K562 (cell line): ENCODE measurements at regions not wholly inside any gene's neighbourhood (a gene's known extent, or its start where the extent isn't known, plus 50 kb on each side); places are given as distances from the start of the nearest gene placed in this dataset.

ENCODE experiments used
- DLX4 ChIP-seq: fragments of 250-450 bp; sonication (Bioruptor Pico); IDR thresholded peaks from 2 replicates; pipeline ENCODE4 v1.6.1; 2021; ENCODE audit warnings: mild to moderate bottlenecking
- EGR1 ChIP-seq: fragments of 450-650 bp; conservative IDR thresholded peaks from 2 replicates; pipeline ENCODE4 v1.6.1; 2017; ENCODE audit warnings: mild to moderate bottlenecking
- FOXJ3 ChIP-seq: sonication (generic); formaldehyde crosslinking; IDR thresholded peaks from 2 replicates; pipeline ENCODE4 v1.4.0; 2020; ENCODE audit warnings: mild to moderate bottlenecking, missing genetic modification reagents
- HDAC2 ChIP-seq: fragments of 450-650 bp; IDR thresholded peaks from 2 replicates; pipeline ENCODE4 v1.6.1; 2016; ENCODE audit warnings: mild to moderate bottlenecking
- HOXB6 ChIP-seq: fragments of 250-450 bp; sonication (Bioruptor Pico); IDR thresholded peaks from 2 replicates; pipeline ENCODE4 v1.5.1; 2022; ENCODE audit warnings: mild to moderate bottlenecking, borderline replicate concordance
- KLF13 ChIP-seq: fragments of 450-650 bp; IDR thresholded peaks from 2 replicates; pipeline ENCODE4 v1.6.1; 2016; ENCODE audit warnings: missing genetic modification characterization, low read depth, mild to moderate bottlenecking, missing compliant biosample characterization, moderate library complexity, borderline replicate concordance
- MTA1 ChIP-seq: fragments of 450-650 bp; IDR thresholded peaks from 2 replicates; pipeline ENCODE4 v1.6.1; 2017; ENCODE audit warnings: borderline replicate concordance
- NCOR1 ChIP-seq: fragments of 450-650 bp; IDR thresholded peaks from 2 replicates; pipeline ENCODE4 v1.6.1; 2016; ENCODE audit warnings: mild to moderate bottlenecking, moderate library complexity
- NFE2 ChIP-seq: IDR thresholded peaks from 2 replicates; pipeline ENCODE4 v1.6.1; 2014; ENCODE audit warnings: antibody characterized with exemption, low read depth
- NONO ChIP-seq, 2 experiments: fragments of 200-400 bp in 1 of 2; fragments of 450-650 bp in 1 of 2; formaldehyde crosslinking in 1 of 2; IDR thresholded peaks; 2 replicates each; pipeline ENCODE4 v1.6.1; 2017; ENCODE audit warnings: low read depth in 2 of 2, mild to moderate bottlenecking in 2 of 2, moderate library complexity in 2 of 2, low read length in 1 of 2
- NR2C2 ChIP-seq, 2 experiments: fragments of 200-800 bp in 1 of 2; sonication (Bioruptor generic) in 1 of 2; sonication (generic) in 1 of 2; formaldehyde crosslinking in 1 of 2; IDR thresholded peaks; 2 replicates each; pipeline versions ENCODE4 v1.6.1 to v1.8.0; 2016 to 2022; ENCODE audit warnings: mild to moderate bottlenecking in 1 of 2, missing compliant biosample characterization in 1 of 2, missing genetic modification characterization in 1 of 2, missing genetic modification reagents in 1 of 2
- PML ChIP-seq: IDR thresholded peaks from 2 replicates; pipeline ENCODE4 v1.6.1; 2012; ENCODE audit warnings: low read length, inconsistent platforms
- RBM17 ChIP-seq: fragments of 200-400 bp; formaldehyde crosslinking; IDR thresholded peaks from 2 replicates; pipeline ENCODE4 v1.6.1; 2017; ENCODE audit warnings: low read depth, mild to moderate bottlenecking, low read length, borderline replicate concordance
- RCOR1 ChIP-seq, 2 experiments: IDR thresholded peaks; 2 replicates each; pipeline ENCODE4 v1.6.1; 2012; ENCODE audit warnings: low read depth in 2 of 2, low read length in 2 of 2, borderline replicate concordance in 1 of 2, improper control_type of control experiment in 1 of 2
- RUNX1 ChIP-seq: sonication (generic); IDR thresholded peaks from 2 replicates; pipeline ENCODE4 v1.6.1; 2016; ENCODE audit warnings: antibody characterized with exemption, low read depth
- TEAD1 ChIP-seq, 2 experiments: fragments of 450-650 bp in 1 of 2; sonication (generic) in 1 of 2; formaldehyde crosslinking; IDR thresholded peaks; 2 replicates each; pipeline versions ENCODE4 v1.4.0 to v1.8.0; 2020 to 2022; ENCODE audit warnings: mild to moderate bottlenecking in 2 of 2, missing genetic modification reagents in 1 of 2
- TEAD2 ChIP-seq: fragments of 450-650 bp; IDR thresholded peaks from 2 replicates; pipeline ENCODE4 v1.6.1; 2016; ENCODE audit warnings: missing genetic modification characterization, control low read depth, missing compliant biosample characterization
- TEAD4 ChIP-seq, 2 experiments: sonication (generic) in 1 of 2; formaldehyde crosslinking in 1 of 2; IDR thresholded peaks; 2 replicates each; pipeline versions ENCODE4 v1.6.1 to v1.8.0; 2012 to 2022; ENCODE audit warnings: borderline replicate concordance in 1 of 2, inconsistent platforms in 1 of 2, low read length in 1 of 2, mild to moderate bottlenecking in 1 of 2, missing genetic modification reagents in 1 of 2
- YBX1 ChIP-seq: fragments of 450-650 bp; IDR thresholded peaks from 2 replicates; pipeline ENCODE4 v1.7.1; 2016; ENCODE audit warnings: mild to moderate bottlenecking
- ZHX1 ChIP-seq: fragments of 150-350 bp; conservative IDR thresholded peaks from 2 replicates; pipeline ENCODE4 v1.6.1; 2014; ENCODE audit warnings: low read length
- ZNF586 ChIP-seq: fragments of 450-650 bp; formaldehyde crosslinking; conservative IDR thresholded peaks from 2 replicates; pipeline ENCODE4 v1.4.0; 2020; ENCODE audit warnings: mild to moderate bottlenecking, moderate library complexity
- ZNF655 ChIP-seq: fragments of 250-450 bp; sonication (Bioruptor Pico); IDR thresholded peaks from 2 replicates; pipeline ENCODE4 v1.5.0; 2021
- TF ChIP-seq, protein P1 (sequence below): fragments of 200-800 bp; sonication (Bioruptor generic); IDR thresholded peaks from 2 replicates; pipeline ENCODE4 v1.6.1; 2017; ENCODE audit warnings: missing genetic modification characterization, missing compliant biosample characterization

DNA sequence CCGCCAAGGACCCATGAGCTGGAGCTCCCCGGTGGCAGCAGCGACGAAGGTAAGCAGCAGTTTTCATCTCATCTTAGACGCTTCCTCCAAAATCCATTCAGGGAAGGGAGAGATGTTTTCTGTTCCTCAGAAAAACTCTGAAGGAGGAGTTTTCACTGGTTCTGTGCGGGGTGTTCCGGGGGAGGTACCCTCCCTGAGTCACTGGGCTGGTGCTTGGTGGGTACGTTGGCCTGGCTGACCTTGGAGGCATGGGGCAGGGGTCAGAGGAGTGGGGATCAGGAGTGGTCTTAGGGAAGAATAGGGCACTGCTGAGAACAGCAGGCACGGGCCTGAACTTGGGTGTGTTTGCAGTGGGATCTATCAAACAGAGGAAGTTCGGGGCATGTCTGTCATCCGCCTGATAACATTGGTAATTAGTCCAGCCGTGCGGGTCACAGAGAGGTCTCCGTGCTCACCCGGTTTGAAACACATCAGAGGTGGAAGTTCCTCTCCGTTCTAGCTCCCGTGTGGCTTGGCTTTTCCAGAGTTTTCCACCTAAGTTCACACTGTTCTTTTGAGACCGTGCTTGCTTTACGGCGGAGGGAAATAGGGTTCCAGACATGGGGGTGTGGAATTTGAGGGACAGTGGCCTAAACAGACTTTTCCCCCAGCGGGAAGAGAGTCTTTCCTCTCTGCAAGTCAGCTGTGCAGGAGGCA, 59.6 kb upstream of the CIBAR2 start (continued):
- TF ChIP-seq ZNF655 (CRISPR knock-in tag): no peak
- peak; percentile 61; the same call in 1 of the 2 replicates for TF ChIP-seq PML
- TF ChIP-seq TEAD1 (CRISPR knock-in tag; IDR thresholded peaks at IDR 0.05): no peak
- TF ChIP-seq, protein P1, sequence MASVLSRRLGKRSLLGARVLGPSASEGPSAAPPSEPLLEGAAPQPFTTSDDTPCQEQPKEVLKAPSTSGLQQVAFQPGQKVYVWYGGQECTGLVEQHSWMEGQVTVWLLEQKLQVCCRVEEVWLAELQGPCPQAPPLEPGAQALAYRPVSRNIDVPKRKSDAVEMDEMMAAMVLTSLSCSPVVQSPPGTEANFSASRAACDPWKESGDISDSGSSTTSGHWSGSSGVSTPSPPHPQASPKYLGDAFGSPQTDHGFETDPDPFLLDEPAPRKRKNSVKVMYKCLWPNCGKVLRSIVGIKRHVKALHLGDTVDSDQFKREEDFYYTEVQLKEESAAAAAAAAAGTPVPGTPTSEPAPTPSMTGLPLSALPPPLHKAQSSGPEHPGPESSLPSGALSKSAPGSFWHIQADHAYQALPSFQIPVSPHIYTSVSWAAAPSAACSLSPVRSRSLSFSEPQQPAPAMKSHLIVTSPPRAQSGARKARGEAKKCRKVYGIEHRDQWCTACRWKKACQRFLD (CRISPR knock-in tag): peak; percentile 36; the same call in 1 of the 2 replicates
- peak; percentile 85 for TF ChIP-seq TEAD4 (IDR thresholded peaks at IDR 0.05; ENCODE audit: low read length)
- TF ChIP-seq TEAD4 (CRISPR knock-in tag; IDR thresholded peaks at IDR 0.05; ENCODE audit: borderline replicate concordance): no peak
- no peak for TF ChIP-seq FOXJ3 (CRISPR knock-in tag)
- TF ChIP-seq KLF13 (tag): no peak
- TF ChIP-seq RCOR1 (IDR thresholded peaks at IDR 0.05; ENCODE audit: borderline replicate concordance in 1 of 2, low read depth in 2 of 2, low read length in 2 of 2): peak in 1 of 2 experiments; percentile 85; a peak in 2 of 4 replicates
- peak; percentile 89 for TF ChIP-seq NCOR1
- no peak for TF ChIP-seq NONO (IDR thresholded peaks at IDR 0.05; ENCODE audit: low read depth in 2 of 2, low read length in 1 of 2)
- no peak for TF ChIP-seq RBM17
- TF ChIP-seq DLX4 (CRISPR knock-in tag): no peak
- no peak for TF ChIP-seq NFE2
- no peak for TF ChIP-seq ZNF586 (CRISPR knock-in tag)
- no peak for TF ChIP-seq TEAD2 (tag)
- TF ChIP-seq RUNX1: 0 out of 2 replicates have a peak, but pooled peaks have one; percentile 40
- peak; percentile 75 for TF ChIP-seq HDAC2
- no peak for TF ChIP-seq NR2C2 (CRISPR knock-in tag; IDR thresholded peaks at IDR 0.05)
- peak; percentile 86 for TF ChIP-seq NR2C2 (tag; IDR thresholded peaks at IDR 0.05)
- no peak for TF ChIP-seq ZHX1
- no peak for TF ChIP-seq YBX1
- peak; percentile 32 for TF ChIP-seq EGR1
- TF ChIP-seq HOXB6 (CRISPR knock-in tag): no peak
- TF ChIP-seq MTA1: 0 out of 2 replicates have a peak, but pooled peaks have one; percentile 45
